ENCODE measurements at regions not wholly inside any gene's neighbourhood (a gene's known extent, or its start where the extent isn't known, plus 50 kb on each side); places are given as distances from the start of the nearest gene placed in this dataset.

- TF ChIP-seq CTCF (IDR thresholded peaks at IDR 0.05; ENCODE audit: control insufficient read depth, extremely low read depth, insufficient read depth) = no peak
- no peak overlapping the region for H3K4me3 ChIP-seq (ENCODE audit: low read depth, low read length)
- DNase-seq (ENCODE audit: low read depth) = no peak
Observed at GRCh38 chr14:54282849-54283248, 114.0 kb upstream of the CDKN3 start.

- TF ChIP-seq CTCF (IDR thresholded peaks at IDR 0.05; ENCODE audit: control insufficient read depth, extremely low read depth, insufficient read depth) = no peak
- no peak overlapping the region for H3K4me3 ChIP-seq (ENCODE audit: low read depth, low read length)
- DNase-seq (ENCODE audit: low read depth) = no peak
Observed at GRCh38 chr14:54285030-54285429, 111.8 kb upstream of the CDKN3 start.

- no peak overlapping the region for H3K4me3 ChIP-seq (ENCODE audit: low read depth, low read length)
- no peak for DNase-seq (ENCODE audit: low read depth)
- no peak for TF ChIP-seq CTCF (IDR thresholded peaks at IDR 0.05; ENCODE audit: control insufficient read depth, extremely low read depth, insufficient read depth)
Observed at GRCh38 chr14:54291491-54292191, 105.2 kb upstream of the CDKN3 start.

GRCh38 chr14:54294802-54295201, 102.0 kb upstream of the CDKN3 start:
- DNase-seq (ENCODE audit: low read depth) = no peak
- no peak for TF ChIP-seq CTCF (IDR thresholded peaks at IDR 0.05; ENCODE audit: control insufficient read depth, extremely low read depth, insufficient read depth)
- H3K4me3 ChIP-seq (ENCODE audit: low read depth, low read length) = no peak overlapping the region

- no peak for TF ChIP-seq CTCF (IDR thresholded peaks at IDR 0.05; ENCODE audit: control insufficient read depth, extremely low read depth, insufficient read depth)
- DNase-seq (ENCODE audit: low read depth) = no peak
- no peak overlapping the region for H3K4me3 ChIP-seq (ENCODE audit: low read depth, low read length)
Observed at GRCh38 chr14:54299410-54300363, 97.1 kb upstream of the CDKN3 start.

GRCh38 chr14:54300881-54301280, 95.9 kb upstream of the CDKN3 start:
- no peak for TF ChIP-seq CTCF (IDR thresholded peaks at IDR 0.05; ENCODE audit: control insufficient read depth, extremely low read depth, insufficient read depth)
- DNase-seq (ENCODE audit: low read depth) = peak; percentile 7
- H3K4me3 ChIP-seq (ENCODE audit: low read depth, low read length) = no peak overlapping the region
